Calu3 (cell line): ENCODE measurements at regions not wholly inside any gene's neighbourhood (a gene's known extent, or its start where the extent isn't known, plus 50 kb on each side); places are given as distances from the start of the nearest gene placed in this dataset.
"Not testable (repeated sequence)": the region's sequence is repeated elsewhere in the genome, so short reads cannot be mapped to it uniquely, and the experiment has no call there.

ENCODE experiments used
- BruUV-seq: library from RNA; stranded (reverse); fragments of 400-500 nt; replicated peaks from 2 replicates; lab custom pipeline; 2021; lab: Mats Ljungman, UMichigan
- CTCF ChIA-PET: fragments of 300-600 bp; sonication (Branson Sonifier 250); formaldehyde crosslinking; loops from one replicate; lab custom pipeline; 2022; ENCODE audit warnings: antibody characterized with exemption; lab: Charles Lee
- DNase-seq: peaks from one replicate; pipeline ENCODE4 v3.0.0; 2022
- H3K27ac Mint-ChIP-seq: one replicate; pipeline ENCODE4 v1.8.0; 2022; ENCODE audit warnings: mixed read lengths; ENCODE audit not compliant: unreplicated experiment
- H3K27me3 Mint-ChIP-seq: one replicate; pipeline ENCODE4 v1.8.0; 2022; ENCODE audit warnings: mixed read lengths; ENCODE audit not compliant: unreplicated experiment
- H3K36me3 Mint-ChIP-seq: one replicate; pipeline ENCODE4 v1.8.0; 2022; ENCODE audit warnings: mild to moderate bottlenecking, moderate library complexity, mixed read lengths; ENCODE audit not compliant: insufficient read depth, unreplicated experiment
- H3K4me1 Mint-ChIP-seq: one replicate; pipeline ENCODE4 v1.8.0; 2022; ENCODE audit warnings: mild to moderate bottlenecking, low read depth, mixed read lengths; ENCODE audit not compliant: unreplicated experiment
- H3K4me3 Mint-ChIP-seq: one replicate; pipeline ENCODE4 v1.8.0; 2022; ENCODE audit warnings: mild to moderate bottlenecking, low read depth, moderate library complexity, mixed read lengths; ENCODE audit not compliant: unreplicated experiment
- H3K9me3 Mint-ChIP-seq: one replicate; pipeline ENCODE4 v1.8.0; 2022; ENCODE audit warnings: low read depth, mixed read lengths; ENCODE audit not compliant: unreplicated experiment
- intact Hi-C: fragments of 100-400 bp; cut with micrococcal nuclease; formaldehyde crosslinking; loops from one replicate; pipeline ENCODE4 v1.10.0; 2022; ENCODE audit not compliant: unreplicated experiment

GRCh38 chr16:21536740-21537139, 62.6 kb upstream of the METTL9 start:
- H3K27me3 Mint-ChIP-seq, H3K4me3 Mint-ChIP-seq, H3K9me3 Mint-ChIP-seq, CTCF ChIA-PET, DNase-seq, BruUV-seq, intact Hi-C loops, H3K27ac Mint-ChIP-seq, H3K4me1 Mint-ChIP-seq, H3K36me3 Mint-ChIP-seq: not testable (repeated sequence)

- H3K27ac Mint-ChIP-seq, CTCF ChIA-PET, H3K27me3 Mint-ChIP-seq, H3K4me3 Mint-ChIP-seq, H3K36me3 Mint-ChIP-seq, DNase-seq, BruUV-seq, intact Hi-C loops, H3K9me3 Mint-ChIP-seq, H3K4me1 Mint-ChIP-seq: not testable (repeated sequence)
Measured at GRCh38 chr16:21537598-21537997, 61.8 kb upstream of the METTL9 start.

GRCh38 chr16:21539107-21539618, 60.2 kb upstream of the METTL9 start:
- H3K27me3 Mint-ChIP-seq, BruUV-seq, DNase-seq, H3K9me3 Mint-ChIP-seq, H3K27ac Mint-ChIP-seq, CTCF ChIA-PET, H3K36me3 Mint-ChIP-seq, H3K4me3 Mint-ChIP-seq, intact Hi-C loops, H3K4me1 Mint-ChIP-seq: not testable (repeated sequence)

- BruUV-seq, H3K9me3 Mint-ChIP-seq, DNase-seq, H3K27me3 Mint-ChIP-seq, CTCF ChIA-PET, H3K4me1 Mint-ChIP-seq, H3K36me3 Mint-ChIP-seq, H3K4me3 Mint-ChIP-seq, H3K27ac Mint-ChIP-seq, intact Hi-C loops: not testable (repeated sequence)
Measured at GRCh38 chr16:21540770-21541433, 58.5 kb upstream of the METTL9 start.

GRCh38 chr16:21541611-21542051, 57.7 kb upstream of the METTL9 start:
- BruUV-seq, CTCF ChIA-PET, H3K9me3 Mint-ChIP-seq, H3K27ac Mint-ChIP-seq, H3K4me3 Mint-ChIP-seq, intact Hi-C loops, H3K4me1 Mint-ChIP-seq, DNase-seq, H3K36me3 Mint-ChIP-seq: not testable (repeated sequence)
- H3K27me3 Mint-ChIP-seq: peaks cover 12% of the 10 kb centered on the region

- H3K9me3 Mint-ChIP-seq, intact Hi-C loops, H3K4me3 Mint-ChIP-seq, H3K4me1 Mint-ChIP-seq, DNase-seq, CTCF ChIA-PET, H3K36me3 Mint-ChIP-seq, BruUV-seq, H3K27ac Mint-ChIP-seq: not testable (repeated sequence)
- peaks cover 12% of the 10 kb centered on the region for H3K27me3 Mint-ChIP-seq
Measured at GRCh38 chr16:21542075-21542474, 57.3 kb upstream of the METTL9 start.

GRCh38 chr16:21542491-21543124, 56.8 kb upstream of the METTL9 start:
- peaks cover 12% of the 10 kb centered on the region for H3K27me3 Mint-ChIP-seq
- H3K9me3 Mint-ChIP-seq, intact Hi-C loops, DNase-seq, CTCF ChIA-PET, H3K4me1 Mint-ChIP-seq, H3K4me3 Mint-ChIP-seq, H3K27ac Mint-ChIP-seq, H3K36me3 Mint-ChIP-seq, BruUV-seq: not testable (repeated sequence)

GRCh38 chr16:21543151-21543836, 56.1 kb upstream of the METTL9 start:
- H3K4me1 Mint-ChIP-seq, H3K27ac Mint-ChIP-seq, H3K9me3 Mint-ChIP-seq, BruUV-seq, intact Hi-C loops, DNase-seq, CTCF ChIA-PET, H3K4me3 Mint-ChIP-seq, H3K36me3 Mint-ChIP-seq: not testable (repeated sequence)
- H3K27me3 Mint-ChIP-seq: peaks cover 12% of the 10 kb centered on the region

- H3K9me3 Mint-ChIP-seq, H3K4me1 Mint-ChIP-seq, BruUV-seq, DNase-seq, intact Hi-C loops, H3K36me3 Mint-ChIP-seq, CTCF ChIA-PET, H3K4me3 Mint-ChIP-seq, H3K27ac Mint-ChIP-seq: not testable (repeated sequence)
- H3K27me3 Mint-ChIP-seq: peaks cover 12% of the 10 kb centered on the region
Measured at GRCh38 chr16:21545664-21546326, 53.6 kb upstream of the METTL9 start.
